ENCODE measurements at regions not wholly inside any gene's neighbourhood (a gene's known extent, or its start where the extent isn't known, plus 50 kb on each side); places are given as distances from the start of the nearest gene placed in this dataset.

- POLR2A ChIA-PET: no interaction called here
- CTCF ChIA-PET: no interaction called here
- no peak for TF ChIP-seq CTBP1 (IDR thresholded peaks at IDR 0.05; ENCODE audit: borderline replicate concordance)
- TF ChIP-seq NFRKB (IDR thresholded peaks at IDR 0.05): no peak
- no peak for TF ChIP-seq BHLHE40 (IDR thresholded peaks at IDR 0.05; ENCODE audit: borderline replicate concordance)
- no peak for TF ChIP-seq ARNT (IDR thresholded peaks at IDR 0.05)
- no peak for TF ChIP-seq ZNF384 (IDR thresholded peaks at IDR 0.05)
- TF ChIP-seq SP1 (IDR thresholded peaks at IDR 0.05): no peak
- no peak for TF ChIP-seq PKNOX1 (IDR thresholded peaks at IDR 0.05)
- no peak for TF ChIP-seq ELF4 (IDR thresholded peaks at IDR 0.05)
- no peak for TF ChIP-seq L3MBTL2 (conservative IDR thresholded peaks at IDR 0.05)
- no peak for TF ChIP-seq HDGF (IDR thresholded peaks at IDR 0.05; ENCODE audit: borderline replicate concordance)
- no peak for TF ChIP-seq FOXA1 (IDR thresholded peaks at IDR 0.05)
- TF ChIP-seq FOXM1 (IDR thresholded peaks at IDR 0.05; ENCODE audit: borderline replicate concordance): no peak
- DNase-seq (ENCODE audit: extremely low spot score): no peak
These were observed 99.8 kb upstream of the PLCL2 start for GRCh38 chr3:16784973-16785372.

GRCh38 chr3:16785465-16785864 is 99.3 kb upstream of the PLCL2 start:
- no peak for TF ChIP-seq FOXK2 (IDR thresholded peaks at IDR 0.05)
- TF ChIP-seq ZNF384 (IDR thresholded peaks at IDR 0.05): no peak
- DNase-seq (ENCODE audit: extremely low spot score): no peak
- CTCF ChIA-PET: no interaction called here
- POLR2A ChIA-PET: no interaction called here

GRCh38 chr3:16788440-16789056 is 96.2 kb upstream of the PLCL2 start:
- CTCF ChIA-PET: no interaction called here
- no peak for DNase-seq (ENCODE audit: extremely low spot score)
- POLR2A ChIA-PET: no interaction called here
- no peak for TF ChIP-seq NFRKB (IDR thresholded peaks at IDR 0.05)
- no peak for TF ChIP-seq LEF1 (IDR thresholded peaks at IDR 0.05; ENCODE audit: borderline replicate concordance)
- no peak for TF ChIP-seq TARDBP (IDR thresholded peaks at IDR 0.05)

- ChIA-PET POLR2A (no interaction called here), CTCF (no interaction called here)
- no peak for TF ChIP-seq HDGF (IDR thresholded peaks at IDR 0.05; ENCODE audit: borderline replicate concordance)
- TF ChIP-seq PKNOX1 (IDR thresholded peaks at IDR 0.05): no peak
- no peak for TF ChIP-seq SP1 (IDR thresholded peaks at IDR 0.05)
- TF ChIP-seq ARNT (IDR thresholded peaks at IDR 0.05): no peak
- no peak for TF ChIP-seq L3MBTL2 (conservative IDR thresholded peaks at IDR 0.05)
- no peak for TF ChIP-seq LEF1 (IDR thresholded peaks at IDR 0.05; ENCODE audit: borderline replicate concordance)
- no peak for TF ChIP-seq BHLHE40 (IDR thresholded peaks at IDR 0.05; ENCODE audit: borderline replicate concordance)
- no peak for TF ChIP-seq FOXK2 (IDR thresholded peaks at IDR 0.05)
- no peak for TF ChIP-seq TARDBP (IDR thresholded peaks at IDR 0.05)
- TF ChIP-seq SUZ12 (IDR thresholded peaks at IDR 0.05): no peak
- TF ChIP-seq CTBP1 (IDR thresholded peaks at IDR 0.05; ENCODE audit: borderline replicate concordance): no peak
- TF ChIP-seq ELF4 (IDR thresholded peaks at IDR 0.05): no peak
- TF ChIP-seq FOXA1 (IDR thresholded peaks at IDR 0.05): no peak
- TF ChIP-seq NFRKB (IDR thresholded peaks at IDR 0.05): no peak
- DNase-seq (ENCODE audit: extremely low spot score): no peak
These were observed 95.2 kb upstream of the PLCL2 start for GRCh38 chr3:16789344-16790120.

- no peak for TF ChIP-seq TARDBP (IDR thresholded peaks at IDR 0.05)
- no peak for TF ChIP-seq ARNT (IDR thresholded peaks at IDR 0.05)
- TF ChIP-seq SP1 (IDR thresholded peaks at IDR 0.05): no peak
- TF ChIP-seq L3MBTL2 (conservative IDR thresholded peaks at IDR 0.05): no peak
- no peak for TF ChIP-seq BHLHE40 (IDR thresholded peaks at IDR 0.05; ENCODE audit: borderline replicate concordance)
- no peak for TF ChIP-seq PKNOX1 (IDR thresholded peaks at IDR 0.05)
- TF ChIP-seq NFRKB (IDR thresholded peaks at IDR 0.05): no peak
- no peak for TF ChIP-seq FOXK2 (IDR thresholded peaks at IDR 0.05)
- no peak for TF ChIP-seq CTBP1 (IDR thresholded peaks at IDR 0.05; ENCODE audit: borderline replicate concordance)
- TF ChIP-seq ZNF384 (IDR thresholded peaks at IDR 0.05): no peak
- TF ChIP-seq FOXA1 (IDR thresholded peaks at IDR 0.05): no peak
- no peak for TF ChIP-seq ELF4 (IDR thresholded peaks at IDR 0.05)
- ChIA-PET CTCF (no interaction called here), POLR2A (no interaction called here)
- DNase-seq (ENCODE audit: extremely low spot score): no peak
These were observed 94.0 kb upstream of the PLCL2 start for GRCh38 chr3:16790432-16791400.

GRCh38 chr3:16793321-16793720 is 91.4 kb upstream of the PLCL2 start:
- no peak for TF ChIP-seq BHLHE40 (IDR thresholded peaks at IDR 0.05; ENCODE audit: borderline replicate concordance)
- no peak for TF ChIP-seq CTBP1 (IDR thresholded peaks at IDR 0.05; ENCODE audit: borderline replicate concordance)
- TF ChIP-seq L3MBTL2 (conservative IDR thresholded peaks at IDR 0.05): no peak
- TF ChIP-seq ELF4 (IDR thresholded peaks at IDR 0.05): no peak
- TF ChIP-seq SUZ12 (IDR thresholded peaks at IDR 0.05): no peak
- no peak for TF ChIP-seq FOXM1 (IDR thresholded peaks at IDR 0.05; ENCODE audit: borderline replicate concordance)
- no peak for TF ChIP-seq ARNT (IDR thresholded peaks at IDR 0.05)
- no peak for TF ChIP-seq FOXA1 (IDR thresholded peaks at IDR 0.05)
- TF ChIP-seq PKNOX1 (IDR thresholded peaks at IDR 0.05): no peak
- TF ChIP-seq FOXK2 (IDR thresholded peaks at IDR 0.05): no peak
- no peak for TF ChIP-seq SP1 (IDR thresholded peaks at IDR 0.05)
- no peak for TF ChIP-seq ZNF384 (IDR thresholded peaks at IDR 0.05)
- TF ChIP-seq TARDBP (IDR thresholded peaks at IDR 0.05): no peak
- no peak for TF ChIP-seq LEF1 (IDR thresholded peaks at IDR 0.05; ENCODE audit: borderline replicate concordance)
- TF ChIP-seq HDGF (IDR thresholded peaks at IDR 0.05; ENCODE audit: borderline replicate concordance): no peak
- no peak for TF ChIP-seq NFRKB (IDR thresholded peaks at IDR 0.05)
- ChIA-PET CTCF (no interaction called here), POLR2A (no interaction called here)
- DNase-seq (ENCODE audit: extremely low spot score): no peak

Measured in HEK293T (cell line).